HUES6 (cell line): ENCODE measurements at regions not wholly inside any gene's neighbourhood (a gene's known extent, or its start where the extent isn't known, plus 50 kb on each side); places are given as distances from the start of the nearest gene placed in this dataset.

Experiments used
- H3K27ac ChIP-seq: 2 replicates; pipeline ENCODE4 v1.7.0; 2013; ENCODE audit warnings: low read depth, mild to moderate bottlenecking, low read length, inconsistent platforms
- H3K27me3 ChIP-seq: 2 replicates; pipeline ENCODE4 v1.6.1; 2013; ENCODE audit warnings: low read length; ENCODE audit not compliant: control insufficient read depth, insufficient read depth
- H3K36me3 ChIP-seq: 2 replicates; pipeline ENCODE4 v1.6.1; 2013; ENCODE audit warnings: low read length; ENCODE audit not compliant: control insufficient read depth, insufficient read depth
- H3K4me1 ChIP-seq: 2 replicates; pipeline ENCODE4 v1.6.1; 2013; ENCODE audit warnings: low read length; ENCODE audit not compliant: control insufficient read depth, insufficient read depth
- H3K4me3 ChIP-seq: 2 replicates; pipeline ENCODE4 v1.5.1; 2013; ENCODE audit warnings: low read depth, low read length
- H3K9ac ChIP-seq: one replicate; pipeline ENCODE4 v1.6.1; 2013; ENCODE audit warnings: mild to moderate bottlenecking, low read length
- H3K9me3 ChIP-seq: 2 replicates; pipeline ENCODE4 v1.6.1; 2013; ENCODE audit warnings: low read depth, low read length; ENCODE audit not compliant: control insufficient read depth, insufficient read depth

GRCh38 chr7:131014906-131015656, 281.1 kb upstream of the KLF14 start:
- Histone ChIP-seq H3K36me3 (no peaks in the 10 kb centered on the region), H3K27ac (no peak overlapping the region), H3K9ac (no peak overlapping the region), H3K27me3 (no peaks in the 10 kb centered on the region), H3K4me1 (peaks cover 12% of the 10 kb centered on the region), H3K4me3 (no peak overlapping the region), H3K9me3 (no peaks in the 10 kb centered on the region)

- Histone ChIP-seq H3K27me3 (no peaks in the 10 kb centered on the region), H3K36me3 (no peaks in the 10 kb centered on the region), H3K4me1 (peaks cover 12% of the 10 kb centered on the region), H3K9me3 (no peaks in the 10 kb centered on the region), H3K9ac (no peak overlapping the region), H3K4me3 (no peak overlapping the region), H3K27ac (no peak overlapping the region)
These were observed 281.6 kb upstream of the KLF14 start for GRCh38 chr7:131015657-131015958.

- Histone ChIP-seq H3K36me3 (no peaks in the 10 kb centered on the region), H3K27me3 (no peaks in the 10 kb centered on the region), H3K4me1 (peaks cover 12% of the 10 kb centered on the region), H3K27ac (no peak overlapping the region), H3K9ac (no peak overlapping the region), H3K9me3 (no peaks in the 10 kb centered on the region), H3K4me3 (no peak overlapping the region)
These were observed 282.2 kb upstream of the KLF14 start for GRCh38 chr7:131016230-131016629.

GRCh38 chr7:131019351-131019750, 285.3 kb upstream of the KLF14 start:
- no peaks in the 10 kb centered on the region for H3K27me3 ChIP-seq
- no peaks in the 10 kb centered on the region for H3K36me3 ChIP-seq
- no peak overlapping the region for H3K4me3 ChIP-seq
- H3K9me3 ChIP-seq = no peaks in the 10 kb centered on the region
- no peak overlapping the region for H3K9ac ChIP-seq
- H3K27ac ChIP-seq = no peak overlapping the region
- H3K4me1 ChIP-seq = no peaks in the 10 kb centered on the region

GRCh38 chr7:131020759-131021261, 286.8 kb upstream of the KLF14 start:
- Histone ChIP-seq H3K4me1 (no peaks in the 10 kb centered on the region), H3K27me3 (no peaks in the 10 kb centered on the region), H3K27ac (no peak overlapping the region), H3K9me3 (no peaks in the 10 kb centered on the region), H3K9ac (no peak overlapping the region), H3K36me3 (no peaks in the 10 kb centered on the region), H3K4me3 (no peak overlapping the region)

DNA sequence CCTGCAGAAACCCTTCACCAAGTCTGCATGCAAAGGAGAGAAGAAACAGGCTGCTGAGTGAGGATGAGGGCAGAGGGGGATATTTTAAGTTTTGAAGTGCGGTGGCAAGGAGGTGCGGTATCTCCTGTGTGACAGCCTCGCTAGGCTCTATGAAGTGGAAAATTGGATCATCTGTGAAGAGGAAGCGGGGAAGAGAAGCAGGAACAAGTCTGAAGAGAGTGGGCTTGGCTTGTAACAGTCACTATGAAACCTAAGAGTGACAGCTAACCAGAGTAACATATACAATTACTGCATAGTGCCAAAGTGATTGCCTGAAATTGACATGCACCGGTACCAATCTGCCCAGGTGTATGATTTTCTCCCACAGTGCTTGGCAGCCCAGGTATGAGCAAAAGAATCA, 287.5 kb upstream of the KLF14 start:
- Histone ChIP-seq H3K9me3 (no peaks in the 10 kb centered on the region), H3K36me3 (no peaks in the 10 kb centered on the region), H3K4me1 (no peaks in the 10 kb centered on the region), H3K9ac (no peak overlapping the region), H3K4me3 (no peak overlapping the region), H3K27me3 (no peaks in the 10 kb centered on the region), H3K27ac (no peak overlapping the region)

DNA sequence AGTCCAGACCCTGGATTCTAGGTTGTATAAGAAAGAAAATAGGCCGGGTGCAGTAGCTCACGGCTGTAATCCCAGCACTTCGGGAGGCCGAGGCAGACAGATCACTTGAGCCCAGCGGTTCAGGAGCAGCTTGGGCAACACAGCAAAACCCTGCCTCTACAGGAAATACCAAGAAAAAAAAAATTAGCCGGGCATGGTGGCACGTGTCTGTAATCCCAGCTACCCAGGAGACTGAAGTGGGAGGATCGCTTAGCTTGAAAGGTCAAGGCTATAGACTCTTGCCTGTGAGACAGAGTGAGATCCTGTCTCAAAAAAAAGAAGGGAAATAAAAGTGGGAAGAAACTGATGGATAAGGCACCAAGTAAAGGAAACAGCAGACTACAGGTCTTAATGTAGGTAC, 287.9 kb upstream of the KLF14 start:
- no peaks in the 10 kb centered on the region for H3K27me3 ChIP-seq
- H3K4me1 ChIP-seq = no peaks in the 10 kb centered on the region
- H3K4me3 ChIP-seq = no peak overlapping the region
- no peak overlapping the region for H3K27ac ChIP-seq
- H3K36me3 ChIP-seq = no peaks in the 10 kb centered on the region
- no peak overlapping the region for H3K9ac ChIP-seq
- H3K9me3 ChIP-seq = no peaks in the 10 kb centered on the region

DNA sequence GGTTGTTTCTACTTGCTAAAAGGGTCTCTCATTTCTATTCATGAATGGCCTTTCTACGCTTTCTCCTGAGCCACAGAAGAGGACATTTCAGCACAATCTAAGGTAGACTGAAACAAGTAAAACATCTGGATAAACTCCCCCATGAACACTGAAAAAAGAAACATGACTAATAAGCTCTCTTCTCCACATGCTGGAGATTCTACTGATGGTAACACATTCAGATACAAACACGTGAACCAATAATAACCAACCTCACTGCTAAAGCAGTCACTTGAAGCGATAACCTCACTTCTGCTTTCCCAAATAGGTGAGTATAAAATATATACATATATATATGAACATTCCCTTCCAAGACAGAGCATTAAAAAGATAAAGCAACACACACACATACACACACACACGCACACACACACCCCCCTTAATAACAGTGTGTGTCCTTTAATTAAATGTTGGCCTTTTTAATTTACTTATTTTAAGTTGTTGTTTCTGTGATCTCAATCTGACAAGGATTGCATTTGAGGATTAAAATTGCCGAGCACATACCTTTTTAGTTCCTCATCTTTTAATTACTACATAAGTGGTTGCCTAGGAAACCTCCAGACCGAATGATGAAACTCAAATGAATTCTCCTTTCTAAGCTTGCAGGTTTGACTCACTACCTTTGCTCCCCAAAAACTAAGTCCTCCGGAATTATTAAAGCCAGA, 292.4 kb upstream of the KLF14 start:
- Histone ChIP-seq H3K36me3 (no peaks in the 10 kb centered on the region), H3K27me3 (no peaks in the 10 kb centered on the region), H3K9me3 (no peaks in the 10 kb centered on the region), H3K4me3 (no peak overlapping the region), H3K27ac (no peak overlapping the region), H3K4me1 (peaks cover 6% of the 10 kb centered on the region), H3K9ac (no peak overlapping the region)

- Histone ChIP-seq H3K4me3 (no peak overlapping the region), H3K9me3 (no peaks in the 10 kb centered on the region), H3K4me1 (peaks cover 6% of the 10 kb centered on the region), H3K27me3 (no peaks in the 10 kb centered on the region), H3K9ac (no peak overlapping the region), H3K27ac (no peak overlapping the region), H3K36me3 (no peaks in the 10 kb centered on the region)
These were observed 293.3 kb upstream of the KLF14 start for GRCh38 chr7:131027287-131027773.

DNA sequence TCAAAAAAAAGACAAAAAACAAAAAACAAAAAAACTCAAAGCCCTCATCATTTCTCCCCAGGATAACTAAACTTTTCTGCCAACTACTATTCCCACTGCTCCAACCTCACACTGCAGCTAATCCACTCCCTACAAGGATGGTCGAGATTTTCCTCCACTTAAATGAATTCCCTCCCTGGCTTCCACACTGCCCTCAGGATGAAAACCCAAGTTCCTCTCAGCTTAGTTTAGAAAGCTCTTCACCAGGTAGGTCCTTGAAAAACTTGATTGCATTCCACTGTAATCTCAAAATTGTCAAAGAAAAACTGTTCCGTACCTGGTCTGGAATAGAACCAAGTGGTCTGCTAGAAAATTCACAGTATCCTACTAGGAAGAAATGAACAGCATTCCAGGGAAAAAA, 294.3 kb upstream of the KLF14 start:
- no peak overlapping the region for H3K9ac ChIP-seq
- H3K4me1 ChIP-seq = peaks cover 6% of the 10 kb centered on the region
- no peaks in the 10 kb centered on the region for H3K27me3 ChIP-seq
- no peak overlapping the region for H3K27ac ChIP-seq
- no peak overlapping the region for H3K4me3 ChIP-seq
- no peaks in the 10 kb centered on the region for H3K9me3 ChIP-seq
- H3K36me3 ChIP-seq = no peaks in the 10 kb centered on the region

- H3K4me1 ChIP-seq = peaks cover 6% of the 10 kb centered on the region
- H3K9me3 ChIP-seq = no peaks in the 10 kb centered on the region
- no peaks in the 10 kb centered on the region for H3K27me3 ChIP-seq
- H3K36me3 ChIP-seq = no peaks in the 10 kb centered on the region
- no peak overlapping the region for H3K27ac ChIP-seq
- H3K9ac ChIP-seq = no peak overlapping the region
- H3K4me3 ChIP-seq = no peak overlapping the region
These were observed 295.0 kb upstream of the KLF14 start for GRCh38 chr7:131029002-131029401.
